ENCODE measurements at regions not wholly inside any gene's neighbourhood (a gene's known extent, or its start where the extent isn't known, plus 50 kb on each side); places are given as distances from the start of the nearest gene placed in this dataset.
"Not testable (repeated sequence)": the region's sequence is repeated elsewhere in the genome, so short reads cannot be mapped to it uniquely, and the experiment has no call there.

- no peak overlapping the region for H3K9ac ChIP-seq (ENCODE audit: low read length)
- H3K4me2 ChIP-seq (ENCODE audit: low read length), result no peak overlapping the region
- no peak overlapping the region for H3K27ac ChIP-seq (ENCODE audit: low read depth, low read length)
- WGBS (ENCODE audit: extremely low coverage, insufficient coverage, low lambda C conversion rate), result no CpG with 5 or more reads among the region's 4 CpGs
- no peak overlapping the region for H3K56ac ChIP-seq (ENCODE audit: low read length)
- no peaks in the 10 kb centered on the region for H3K36me3 ChIP-seq (ENCODE audit: control insufficient read depth, insufficient read depth, low read length)
- H4K8ac ChIP-seq (ENCODE audit: low read depth, low read length), result no peak overlapping the region
- no peak overlapping the region for H2AK5ac ChIP-seq (ENCODE audit: low read length)
- H3K23ac ChIP-seq (ENCODE audit: low read length), result no peak overlapping the region
- H3K4me3 ChIP-seq (ENCODE audit: low read length), result no peak overlapping the region
- H3K79me2 ChIP-seq (ENCODE audit: control insufficient read depth, insufficient read depth, low read length), result no peaks in the 10 kb centered on the region
- no peak for DNase-seq
- no peak overlapping the region for H4K5ac ChIP-seq (ENCODE audit: low read length)
- no peaks in the 10 kb centered on the region for H3K79me1 ChIP-seq (ENCODE audit: low read length)
- H3K18ac ChIP-seq (ENCODE audit: low read length), result no peak overlapping the region
- no peak overlapping the region for H2BK5ac ChIP-seq (ENCODE audit: low read length)
- H2BK15ac ChIP-seq (replicated peaks; ENCODE audit: low read depth), result no peak overlapping the region
- H3K27me3 ChIP-seq (ENCODE audit: insufficient read depth, low read length, poor library complexity), result no peaks in the 10 kb centered on the region
- H3K4me1 ChIP-seq (ENCODE audit: control insufficient read depth, low read depth, low read length), result no peaks in the 10 kb centered on the region
- H3K4ac ChIP-seq (ENCODE audit: low read depth, low read length), result no peak overlapping the region
- no peak overlapping the region for H2BK120ac ChIP-seq (ENCODE audit: low read depth, low read length)
These were observed 121.5 kb downstream of the SLC4A3 start for GRCh38 chr2:219748671-219749570.

- H3K79me1 ChIP-seq (ENCODE audit: low read length), result not testable (repeated sequence)
These were observed 123.7 kb downstream of the SLC4A3 start for GRCh38 chr2:219751121-219751520.

GRCh38 chr2:219752726-219753125 lies 125.3 kb downstream of the SLC4A3 start:
- WGBS (ENCODE audit: extremely low coverage, insufficient coverage, low lambda C conversion rate), result no CpG with 5 or more reads among the region's 2 CpGs
- Histone ChIP-seq H4K8ac (ENCODE audit: low read depth, low read length) (no peak overlapping the region), H3K23ac (ENCODE audit: low read length) (no peak overlapping the region)

More at GRCh38 chr2:219751121-219751520, 123.7 kb downstream of the SLC4A3 start:
- H3K4me2 ChIP-seq (ENCODE audit: low read length); H3K4ac ChIP-seq (ENCODE audit: low read depth, low read length); H3K36me3 ChIP-seq (ENCODE audit: control insufficient read depth, insufficient read depth, low read length); H3K9ac ChIP-seq (ENCODE audit: low read length); H2BK5ac ChIP-seq (ENCODE audit: low read length); DNase-seq; H3K27ac ChIP-seq (ENCODE audit: low read depth, low read length); H2BK15ac ChIP-seq (replicated peaks; ENCODE audit: low read depth); H3K18ac ChIP-seq (ENCODE audit: low read length); H3K23ac ChIP-seq (ENCODE audit: low read length); H2AK5ac ChIP-seq (ENCODE audit: low read length); H3K4me1 ChIP-seq (ENCODE audit: control insufficient read depth, low read depth, low read length); H3K79me2 ChIP-seq (ENCODE audit: control insufficient read depth, insufficient read depth, low read length); H4K8ac ChIP-seq (ENCODE audit: low read depth, low read length); H3K27me3 ChIP-seq (ENCODE audit: insufficient read depth, low read length, poor library complexity); H2BK120ac ChIP-seq (ENCODE audit: low read depth, low read length); H3K56ac ChIP-seq (ENCODE audit: low read length); H4K5ac ChIP-seq (ENCODE audit: low read length); H3K4me3 ChIP-seq (ENCODE audit: low read length): not testable (repeated sequence)
- no CpG with 5 or more reads among the region's 34 CpGs for WGBS (ENCODE audit: extremely low coverage, insufficient coverage, low lambda C conversion rate)

GRCh38 chr2:219758907-219759680 lies 131.7 kb downstream of the SLC4A3 start:
- Histone ChIP-seq H3K23ac (ENCODE audit: low read length) (no peak overlapping the region), H3K4me2 (ENCODE audit: low read length) (no peak overlapping the region), H4K5ac (ENCODE audit: low read length) (no peak overlapping the region), H3K4ac (ENCODE audit: low read depth, low read length) (no peak overlapping the region), H3K9ac (ENCODE audit: low read length) (no peak overlapping the region), H2BK15ac (replicated peaks; ENCODE audit: low read depth) (no peak overlapping the region), H3K56ac (ENCODE audit: low read length) (no peak overlapping the region), H3K27ac (ENCODE audit: low read depth, low read length) (no peak overlapping the region), H3K4me3 (ENCODE audit: low read length) (no peak overlapping the region), H3K27me3 (ENCODE audit: insufficient read depth, low read length, poor library complexity) (no peaks in the 10 kb centered on the region), H3K79me2 (ENCODE audit: control insufficient read depth, insufficient read depth, low read length) (no peaks in the 10 kb centered on the region), H3K18ac (ENCODE audit: low read length) (no peak overlapping the region), H4K8ac (ENCODE audit: low read depth, low read length) (no peak overlapping the region), H3K79me1 (ENCODE audit: low read length) (no peaks in the 10 kb centered on the region), H3K4me1 (ENCODE audit: control insufficient read depth, low read depth, low read length) (no peaks in the 10 kb centered on the region), H3K36me3 (ENCODE audit: control insufficient read depth, insufficient read depth, low read length) (no peaks in the 10 kb centered on the region), H2BK5ac (ENCODE audit: low read length) (no peak overlapping the region), H2BK120ac (ENCODE audit: low read depth, low read length) (no peak overlapping the region), H2AK5ac (ENCODE audit: low read length) (no peak overlapping the region)
- no CpG with 5 or more reads among the region's 3 CpGs for WGBS (ENCODE audit: extremely low coverage, insufficient coverage, low lambda C conversion rate)
- DNase-seq, result no peak

More at GRCh38 chr2:219752726-219753125, 125.3 kb downstream of the SLC4A3 start:
- no peaks in the 10 kb centered on the region for H3K27me3 ChIP-seq (ENCODE audit: insufficient read depth, low read length, poor library complexity)
- H3K36me3 ChIP-seq (ENCODE audit: control insufficient read depth, insufficient read depth, low read length), result no peaks in the 10 kb centered on the region
- H3K4me2 ChIP-seq (ENCODE audit: low read length), result no peak overlapping the region
- no peaks in the 10 kb centered on the region for H3K79me2 ChIP-seq (ENCODE audit: control insufficient read depth, insufficient read depth, low read length)
- H2BK120ac ChIP-seq (ENCODE audit: low read depth, low read length), result no peak overlapping the region
- no peak overlapping the region for H3K4ac ChIP-seq (ENCODE audit: low read depth, low read length)
- no peak overlapping the region for H2AK5ac ChIP-seq (ENCODE audit: low read length)
- no peak overlapping the region for H2BK5ac ChIP-seq (ENCODE audit: low read length)
- H3K4me1 ChIP-seq (ENCODE audit: control insufficient read depth, low read depth, low read length), result no peaks in the 10 kb centered on the region
- no peaks in the 10 kb centered on the region for H3K79me1 ChIP-seq (ENCODE audit: low read length)
- no peak for DNase-seq
- no peak overlapping the region for H3K9ac ChIP-seq (ENCODE audit: low read length)
- H3K56ac ChIP-seq (ENCODE audit: low read length), result no peak overlapping the region
- H4K5ac ChIP-seq (ENCODE audit: low read length), result no peak overlapping the region
- no peak overlapping the region for H2BK15ac ChIP-seq (replicated peaks; ENCODE audit: low read depth)
- H3K18ac ChIP-seq (ENCODE audit: low read length), result no peak overlapping the region
- no peak overlapping the region for H3K27ac ChIP-seq (ENCODE audit: low read depth, low read length)
- H3K4me3 ChIP-seq (ENCODE audit: low read length), result no peak overlapping the region

GRCh38 chr2:219759801-219760200 lies 132.4 kb downstream of the SLC4A3 start:
- H3K27me3 ChIP-seq (ENCODE audit: insufficient read depth, low read length, poor library complexity), result no peaks in the 10 kb centered on the region
- no CpG with 5 or more reads among the region's 3 CpGs for WGBS (ENCODE audit: extremely low coverage, insufficient coverage, low lambda C conversion rate)
- H3K4me2 ChIP-seq (ENCODE audit: low read length), result no peak overlapping the region
- no peak overlapping the region for H3K9ac ChIP-seq (ENCODE audit: low read length)
- no peak overlapping the region for H3K18ac ChIP-seq (ENCODE audit: low read length)
- no peak overlapping the region for H3K4me3 ChIP-seq (ENCODE audit: low read length)
- H2BK120ac ChIP-seq (ENCODE audit: low read depth, low read length), result no peak overlapping the region
- no peak overlapping the region for H3K23ac ChIP-seq (ENCODE audit: low read length)
- H3K79me1 ChIP-seq (ENCODE audit: low read length), result no peaks in the 10 kb centered on the region
- no peak overlapping the region for H3K27ac ChIP-seq (ENCODE audit: low read depth, low read length)
- H3K4ac ChIP-seq (ENCODE audit: low read depth, low read length), result no peak overlapping the region
- H3K36me3 ChIP-seq (ENCODE audit: control insufficient read depth, insufficient read depth, low read length), result no peaks in the 10 kb centered on the region
- H3K56ac ChIP-seq (ENCODE audit: low read length), result no peak overlapping the region
- DNase-seq, result no peak
- no peak overlapping the region for H2BK5ac ChIP-seq (ENCODE audit: low read length)
- H4K5ac ChIP-seq (ENCODE audit: low read length), result no peak overlapping the region
- H2AK5ac ChIP-seq (ENCODE audit: low read length), result no peak overlapping the region
- H3K79me2 ChIP-seq (ENCODE audit: control insufficient read depth, insufficient read depth, low read length), result no peaks in the 10 kb centered on the region
- no peak overlapping the region for H4K8ac ChIP-seq (ENCODE audit: low read depth, low read length)
- no peak overlapping the region for H2BK15ac ChIP-seq (replicated peaks; ENCODE audit: low read depth)
- H3K4me1 ChIP-seq (ENCODE audit: control insufficient read depth, low read depth, low read length), result no peaks in the 10 kb centered on the region

Data from mesendoderm (in vitro differentiated cells).